HS-5 (cell line): ENCODE measurements at regions not wholly inside any gene's neighbourhood (a gene's known extent, or its start where the extent isn't known, plus 50 kb on each side); places are given as distances from the start of the nearest gene placed in this dataset.
A peak's percentile ranks its signal among the peaks of the same experiment; 100 is the strongest.
"Not testable (repeated sequence)": the region's sequence is repeated elsewhere in the genome, so short reads cannot be mapped to it uniquely, and the experiment has no call there.

Experiments used
- DNase-seq: peaks from one replicate; pipeline ENCODE4 v3.0.0-alpha.2; 2012; ENCODE audit warnings: low read depth

DNA sequence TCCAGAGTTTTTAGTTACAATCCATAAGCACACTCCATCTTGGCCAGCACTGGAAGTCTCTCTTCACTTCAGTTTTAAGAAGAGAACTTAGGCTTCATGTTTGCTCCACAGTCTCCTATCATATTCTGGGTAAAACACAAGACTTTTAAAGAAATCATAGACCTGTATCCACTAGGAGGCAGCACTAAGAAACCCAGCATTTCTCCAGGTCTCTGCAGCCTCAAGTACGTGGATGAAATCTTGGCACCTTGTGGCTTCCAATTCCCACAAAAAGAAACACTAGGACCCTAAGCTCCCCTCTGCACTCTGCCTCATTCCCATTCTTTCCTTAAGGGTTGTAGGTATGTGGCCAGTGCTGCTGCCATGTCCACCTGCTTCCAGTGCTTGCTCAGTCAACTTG, 367.3 kb upstream of the CASK start:
- DNase-seq, result no peak

DNA sequence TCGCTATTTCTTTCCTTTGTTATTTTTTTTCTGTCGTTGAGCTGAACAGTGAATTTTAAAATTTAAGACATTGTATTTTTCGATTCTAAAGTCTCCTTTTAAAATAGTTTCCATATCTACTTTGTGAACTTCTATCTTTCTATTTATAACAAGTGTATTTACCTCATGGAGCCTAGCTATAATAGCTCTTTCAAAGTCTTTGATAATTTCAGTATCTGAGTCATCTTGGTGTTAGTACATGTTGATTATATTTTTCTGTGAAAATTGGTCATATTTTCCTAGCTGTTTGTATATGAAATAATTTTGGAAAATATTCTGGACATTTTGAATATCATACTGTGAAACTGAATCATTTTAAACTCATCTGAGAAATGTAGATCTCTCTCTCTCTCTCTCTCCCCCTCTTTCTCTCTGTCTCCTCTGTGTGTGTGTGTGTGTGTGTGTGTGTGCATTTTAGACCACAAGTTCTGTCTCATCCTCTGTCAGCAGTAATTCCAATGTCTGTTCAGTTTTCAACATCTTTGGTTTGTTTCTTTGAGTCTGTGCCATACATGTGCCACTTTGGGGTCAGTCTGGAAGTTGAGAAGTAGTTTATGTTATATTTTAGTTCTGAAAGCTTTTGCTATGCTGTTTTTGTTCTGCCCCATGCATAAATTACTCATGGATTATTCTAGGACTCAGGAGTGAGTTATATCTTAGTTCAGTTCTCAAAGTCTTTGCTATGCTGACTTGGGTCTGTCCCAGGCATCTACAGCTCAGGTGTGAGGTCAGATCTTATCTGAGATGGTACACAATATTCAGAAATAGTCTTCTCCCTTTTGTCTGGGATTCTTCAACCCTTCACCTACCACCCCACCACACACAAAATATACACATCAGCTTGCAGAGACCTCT, 366.4 kb upstream of the CASK start:
- no peak for DNase-seq

DNA sequence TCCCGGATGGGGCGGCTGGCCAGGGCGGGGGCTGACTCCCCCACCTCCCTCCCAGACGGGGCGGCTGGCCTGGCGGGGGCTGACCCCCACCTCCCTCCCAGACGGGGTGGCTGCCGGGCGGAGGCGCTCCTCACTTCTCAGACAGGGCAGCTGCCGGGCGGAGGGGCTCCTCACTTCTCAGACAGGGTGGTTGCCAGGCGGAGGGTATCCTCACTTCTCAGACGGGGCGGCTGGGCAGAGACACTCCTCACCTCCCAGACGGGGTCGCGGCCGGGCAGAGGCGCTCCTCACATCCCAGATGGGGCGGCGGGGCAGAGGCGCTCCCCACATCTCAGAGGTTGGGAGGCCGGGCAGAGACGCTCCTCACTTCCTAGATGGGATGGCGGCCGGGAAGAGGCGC, 362.3 kb upstream of the CASK start:
- DNase-seq, result not testable (repeated sequence)

DNA sequence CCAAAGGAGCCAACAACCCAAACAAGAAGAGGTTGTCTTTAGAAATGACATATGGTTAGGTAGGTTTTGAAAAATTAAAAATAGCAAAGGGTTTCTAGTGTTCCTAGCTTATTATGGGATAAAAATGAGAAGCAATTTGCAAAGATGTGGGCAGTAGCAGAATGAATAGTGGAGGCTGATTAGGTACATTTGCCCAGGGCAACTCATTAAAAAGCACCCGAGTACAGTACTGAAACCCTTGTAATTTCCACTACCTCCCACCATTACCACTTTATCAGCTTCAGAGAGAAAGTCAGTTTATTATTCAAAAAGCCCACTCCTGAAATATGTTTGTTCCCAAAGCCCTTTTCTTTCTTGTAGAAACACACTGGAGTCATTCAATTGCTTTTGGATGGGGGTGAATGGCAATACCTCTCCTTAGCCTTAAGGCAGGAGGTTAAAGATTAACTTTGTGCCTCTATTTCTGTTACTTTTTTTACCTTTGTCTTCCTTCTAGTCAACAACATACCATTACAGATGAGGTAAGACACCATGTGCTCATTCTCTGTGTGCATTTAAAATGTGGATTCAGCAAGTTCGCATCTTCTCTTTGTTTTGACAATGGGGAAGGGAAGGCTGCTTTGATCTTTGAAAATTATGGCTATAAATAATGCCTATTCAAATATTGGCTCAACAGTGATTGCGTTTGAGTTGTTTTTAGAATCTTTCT, 353.8 kb upstream of the CASK start:
- DNase-seq, result no peak

DNA sequence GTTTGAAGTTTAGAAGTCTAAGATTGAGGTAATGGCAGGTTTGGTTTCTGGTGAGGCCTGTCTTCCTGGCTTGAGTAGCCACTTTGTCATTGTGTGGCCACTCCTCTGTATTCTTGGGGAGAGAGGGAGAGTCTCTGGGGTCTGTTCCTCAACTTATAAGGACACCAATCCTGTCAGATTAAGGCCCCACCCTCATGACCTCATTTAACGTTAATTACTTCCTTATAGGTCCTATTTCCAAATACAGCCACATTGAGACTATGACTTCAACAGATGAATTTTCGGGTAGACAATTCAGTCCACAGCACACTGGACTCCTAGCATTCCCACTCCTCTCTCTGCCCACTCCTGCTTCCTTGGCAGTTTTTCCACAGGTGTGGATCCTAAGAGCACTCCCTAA, 350.8 kb upstream of the CASK start:
- no peak for DNase-seq

DNA sequence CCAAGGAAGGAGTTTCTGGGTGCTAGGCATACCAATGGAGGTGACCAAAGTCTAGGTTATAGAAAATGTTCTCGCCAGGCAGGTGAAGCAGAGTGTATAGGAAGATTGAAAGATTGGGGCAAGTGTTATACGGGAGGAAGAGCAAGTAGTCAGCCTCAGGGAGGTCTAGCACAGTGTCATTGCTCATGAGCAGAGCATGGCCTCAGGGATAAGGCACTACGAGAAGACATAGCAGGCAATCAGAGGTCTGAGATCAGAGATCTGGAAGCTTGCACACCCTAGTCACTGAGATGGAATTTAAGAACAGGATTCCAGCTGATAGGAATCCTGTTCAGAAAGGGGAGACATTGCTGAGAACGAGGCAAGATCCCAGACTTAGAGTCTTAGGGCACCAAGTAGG, 350.0 kb upstream of the CASK start:
- DNase-seq, result no peak

DNA sequence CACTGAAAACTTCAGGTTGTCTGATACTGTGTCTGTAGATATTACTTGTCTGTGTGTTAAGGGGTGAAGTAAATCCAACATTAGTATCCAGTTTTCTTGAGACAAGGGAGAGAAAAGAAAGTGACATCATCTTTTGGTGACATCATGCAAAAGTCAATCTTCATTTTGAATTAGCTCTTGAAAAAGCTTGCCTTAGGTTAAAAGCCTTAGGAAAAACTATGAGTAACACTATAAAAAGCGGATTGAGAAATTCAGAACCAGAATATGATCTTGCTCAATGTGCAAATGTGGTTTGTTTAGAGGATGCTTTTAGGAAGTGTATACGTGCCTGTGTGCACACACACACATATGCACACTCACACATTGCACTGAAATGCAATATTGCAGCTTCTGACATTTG, 345.8 kb upstream of the CASK start:
- DNase-seq, result peak; percentile 75

DNA sequence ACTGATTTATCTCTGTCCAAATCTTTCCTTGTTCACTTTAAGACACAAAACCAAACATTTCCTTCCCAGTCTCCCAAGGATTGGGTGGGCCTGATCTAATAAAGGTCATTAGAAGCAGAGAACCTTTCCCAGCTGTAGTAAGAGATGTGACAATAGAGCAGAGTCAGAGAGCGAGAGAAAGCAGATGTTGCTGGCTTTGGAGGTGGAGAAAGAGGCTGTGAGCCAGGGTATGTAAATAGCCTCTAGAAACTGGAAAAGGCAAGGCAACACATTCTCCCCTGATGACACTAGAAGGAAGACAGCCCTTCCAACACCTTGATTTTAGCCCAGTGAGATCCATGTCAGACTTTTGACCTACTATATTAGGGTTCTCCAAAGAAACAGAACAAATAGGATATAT, 337.5 kb upstream of the CASK start:
- DNase-seq, result no peak

DNA sequence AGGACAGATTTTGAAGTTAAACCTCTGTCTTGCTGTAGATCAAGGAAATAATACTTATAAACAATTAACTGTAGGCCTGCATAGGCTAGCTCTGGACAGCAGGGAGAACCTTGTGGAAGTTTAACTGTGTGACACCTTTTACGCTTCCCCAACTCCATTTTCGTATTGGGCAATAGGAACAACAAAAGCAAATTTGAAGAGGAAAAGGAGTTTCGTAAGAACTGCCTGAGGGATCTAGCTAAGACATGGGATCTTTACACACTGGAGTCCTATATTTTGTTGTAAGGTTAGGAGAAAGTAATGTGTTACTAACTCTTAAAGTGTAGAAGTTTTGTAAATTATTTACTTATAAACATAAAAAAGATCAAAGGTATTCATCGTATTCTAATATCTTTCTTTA, 324.9 kb upstream of the CASK start:
- DNase-seq, result no peak

DNA sequence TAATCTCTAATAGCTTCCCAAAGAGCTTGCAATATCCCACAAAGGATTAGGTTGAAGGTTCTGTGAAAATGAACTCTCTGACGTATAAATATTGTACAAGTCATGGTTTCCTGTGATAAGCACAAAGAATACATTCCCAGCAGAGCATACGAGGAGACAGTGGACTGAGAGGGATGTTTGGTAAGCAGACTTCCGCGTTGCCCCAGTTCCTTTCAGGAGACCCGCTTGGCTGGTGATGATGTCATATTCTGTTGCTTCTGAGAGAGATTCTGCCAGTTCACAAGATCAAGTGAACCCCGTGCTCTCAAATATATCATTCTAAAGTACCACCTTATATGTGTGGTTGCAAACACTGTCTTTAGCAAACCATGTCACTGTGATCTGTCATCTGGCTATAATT, 323.9 kb upstream of the CASK start:
- no peak for DNase-seq

DNA sequence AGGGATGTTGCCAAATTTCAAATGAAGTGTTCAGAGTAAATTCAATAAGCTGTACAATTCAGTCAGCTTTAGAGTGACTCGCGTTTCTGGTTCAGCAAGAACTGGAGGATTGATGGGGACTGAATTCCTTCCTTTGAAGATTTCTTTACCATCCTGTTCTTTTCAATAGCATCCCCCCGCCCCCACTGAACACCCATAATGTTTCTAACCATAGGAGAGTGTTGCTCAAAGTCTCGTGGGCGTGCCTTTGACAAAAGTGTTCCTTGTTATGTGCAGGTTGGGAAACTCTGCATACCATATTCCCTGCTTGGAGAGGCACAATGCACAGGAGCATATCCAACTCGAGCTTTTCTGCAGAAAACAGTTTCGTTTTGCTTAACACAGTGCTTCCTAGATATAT, 323.5 kb upstream of the CASK start:
- DNase-seq, result no peak

DNA sequence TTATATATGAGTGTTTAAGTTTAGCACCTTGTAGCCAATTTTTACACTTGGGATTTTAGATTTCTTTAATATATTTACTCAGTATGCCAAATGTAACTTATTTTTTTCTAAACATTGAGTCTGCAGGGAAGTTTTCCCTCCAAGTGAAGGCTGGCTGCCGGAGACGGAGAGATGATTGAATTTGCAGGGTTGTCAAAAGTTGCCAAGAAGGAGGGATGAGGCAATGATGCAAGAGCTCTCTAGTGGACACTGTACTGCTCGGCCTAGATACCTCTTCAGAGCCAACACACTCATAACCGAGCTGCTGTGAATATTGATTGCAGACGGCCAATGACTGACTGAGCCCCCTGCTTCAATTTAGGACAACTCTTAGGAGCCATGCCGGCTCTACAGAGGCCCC, 318.6 kb upstream of the CASK start:
- no peak for DNase-seq

DNA sequence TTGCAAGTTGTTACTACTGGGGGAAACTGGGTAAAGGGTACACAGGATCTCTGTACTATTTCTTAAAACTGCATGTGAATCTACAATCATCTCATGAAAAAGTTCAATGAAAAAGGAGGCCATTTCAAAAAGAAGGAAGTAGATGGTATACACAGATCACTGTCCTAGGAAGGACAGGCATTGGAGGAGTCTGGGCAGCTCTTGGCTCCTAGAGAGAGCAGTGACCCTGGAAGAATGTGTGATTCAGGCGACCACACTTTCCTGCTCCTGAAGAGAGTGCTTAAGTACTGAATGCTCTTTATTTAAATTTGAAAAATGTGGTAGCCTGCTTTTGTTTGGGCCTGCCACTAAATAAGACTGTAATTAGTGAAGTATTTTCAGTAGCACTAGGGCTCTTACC, 318.1 kb upstream of the CASK start:
- no peak for DNase-seq

DNA sequence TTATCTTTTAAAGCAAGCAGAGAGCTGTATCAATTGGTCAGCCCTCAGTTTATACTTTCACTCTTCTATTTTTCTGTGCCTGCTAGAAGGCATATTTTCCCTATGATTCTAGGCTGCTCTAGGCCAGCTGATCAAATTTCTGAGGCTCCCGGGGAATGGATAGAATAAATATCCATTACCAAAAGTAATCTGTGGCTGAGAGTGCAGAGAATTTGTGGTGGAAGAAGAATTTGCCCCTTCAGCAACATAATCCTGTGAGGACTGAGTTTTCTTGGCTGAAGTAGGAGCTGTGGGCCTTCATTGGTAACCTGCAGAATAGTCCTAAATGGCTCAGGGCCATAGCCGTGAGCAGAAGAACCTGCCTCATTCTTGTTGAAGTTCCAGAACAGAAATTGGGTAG, 314.6 kb upstream of the CASK start:
- no peak for DNase-seq

DNA sequence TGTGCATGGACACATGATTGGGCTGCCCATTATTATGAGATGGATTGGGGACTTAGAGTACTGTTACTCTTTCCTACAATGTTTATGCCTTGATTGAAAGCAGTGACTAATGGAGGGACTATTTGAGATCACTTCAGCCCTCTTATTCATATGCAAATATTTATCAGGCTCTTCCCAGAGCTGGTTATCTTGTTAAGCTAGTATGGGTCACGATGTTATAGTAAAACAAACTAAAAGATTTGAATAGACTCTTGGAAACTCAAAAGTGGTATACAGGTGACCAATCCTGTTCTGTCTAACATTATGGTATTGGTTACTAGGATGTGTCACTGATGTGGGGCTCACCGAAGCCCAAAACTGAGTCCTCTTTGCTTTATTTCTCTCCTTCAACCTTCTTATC, 306.2 kb upstream of the CASK start:
- no peak for DNase-seq

DNA sequence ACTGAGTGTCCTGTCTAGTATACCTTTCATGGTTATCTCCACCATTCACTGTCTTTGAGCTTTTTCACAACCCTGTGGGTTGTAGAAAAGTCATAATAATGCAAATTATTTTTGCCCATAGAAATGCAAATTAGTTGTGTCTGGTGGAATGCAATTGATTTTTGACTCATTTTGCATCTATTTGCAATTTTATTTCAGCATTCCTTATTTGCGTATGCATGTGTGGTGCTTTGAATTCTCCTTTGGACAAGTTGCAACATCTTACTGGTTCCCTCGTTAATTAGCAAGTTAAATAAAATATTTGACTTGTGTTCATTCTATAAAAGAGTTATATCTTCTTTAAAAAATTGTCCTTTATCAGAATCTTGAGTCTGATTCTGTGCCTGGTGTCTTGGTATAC, 297.3 kb upstream of the CASK start:
- DNase-seq, result no peak

DNA sequence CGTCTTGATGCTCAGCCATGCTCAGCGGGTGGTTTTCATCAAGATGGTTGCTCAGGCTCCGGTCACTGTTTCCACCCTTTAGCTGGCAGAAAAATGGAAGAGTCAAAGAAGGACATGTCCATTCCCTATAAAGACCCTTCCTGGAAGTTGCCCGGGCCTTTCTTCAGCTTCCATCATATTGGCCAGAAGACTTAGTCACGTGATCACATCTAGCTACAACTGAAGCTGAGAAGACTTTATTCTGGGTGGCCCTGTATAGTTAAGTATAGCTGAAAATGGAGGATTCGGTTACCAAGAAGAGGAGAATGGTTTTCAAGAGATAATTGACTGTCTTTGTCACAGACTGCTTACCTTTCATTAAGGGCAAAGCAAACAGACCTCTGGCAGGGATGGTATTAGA, 296.7 kb upstream of the CASK start:
- no peak for DNase-seq

DNA sequence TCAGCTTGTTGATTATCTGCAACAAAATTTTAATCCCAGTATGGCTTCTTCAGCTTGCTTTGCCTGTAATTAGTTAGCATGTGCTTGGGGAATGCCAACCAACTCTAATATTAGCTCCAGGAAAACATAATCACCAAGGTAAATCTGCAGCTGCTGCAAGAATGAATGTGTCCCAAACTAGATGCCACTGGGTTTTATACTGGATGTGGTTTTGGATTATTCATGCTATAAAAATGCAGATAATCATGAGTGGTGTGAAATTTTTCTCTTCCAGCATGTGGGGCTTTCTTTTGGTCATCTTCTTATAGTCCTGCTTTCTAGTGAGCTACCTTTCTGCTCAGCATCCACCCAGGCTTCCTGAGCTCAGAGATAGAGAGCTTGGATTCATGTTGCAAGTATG, 295.9 kb upstream of the CASK start:
- DNase-seq, result peak; percentile 4

DNA sequence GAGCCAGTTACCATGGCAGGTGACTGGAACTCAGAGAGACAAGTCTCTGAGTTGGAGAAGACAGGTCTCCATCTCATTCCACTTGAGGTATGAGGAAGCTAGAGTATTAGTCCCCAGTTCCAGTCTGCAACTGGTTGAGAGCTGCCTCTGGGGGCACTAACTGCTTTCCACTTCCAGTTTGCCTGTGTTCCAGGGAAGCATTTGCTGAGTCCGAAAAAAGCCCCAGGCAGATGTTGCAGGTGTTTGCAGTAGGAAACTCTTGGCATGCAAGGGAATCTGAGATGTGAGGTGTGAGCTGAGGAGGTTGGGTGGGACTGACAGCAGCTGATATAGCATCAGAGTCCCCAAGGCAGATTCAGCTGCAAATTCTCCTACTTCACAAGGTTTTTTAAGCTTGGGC, 272.2 kb upstream of the CASK start:
- no peak for DNase-seq

DNA sequence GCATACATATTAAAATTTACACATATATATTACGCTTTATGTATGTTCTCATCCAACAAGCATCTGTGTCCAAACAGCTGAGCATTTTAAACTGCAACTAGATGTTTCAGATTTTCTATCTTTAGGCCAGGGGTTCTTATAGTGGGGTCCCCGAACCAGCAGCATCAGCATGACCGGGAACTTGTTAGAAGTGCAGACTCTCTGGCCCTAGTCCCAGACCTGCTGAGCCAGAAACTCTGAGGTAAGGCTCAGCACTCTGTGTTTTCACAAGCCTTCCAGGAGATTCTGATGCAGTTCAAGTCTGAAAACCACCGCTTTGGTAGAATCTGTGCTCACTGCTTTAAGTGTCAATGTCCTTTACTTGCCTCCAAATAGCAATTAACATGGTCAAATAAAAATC, 266.2 kb upstream of the CASK start:
- no peak for DNase-seq

DNA sequence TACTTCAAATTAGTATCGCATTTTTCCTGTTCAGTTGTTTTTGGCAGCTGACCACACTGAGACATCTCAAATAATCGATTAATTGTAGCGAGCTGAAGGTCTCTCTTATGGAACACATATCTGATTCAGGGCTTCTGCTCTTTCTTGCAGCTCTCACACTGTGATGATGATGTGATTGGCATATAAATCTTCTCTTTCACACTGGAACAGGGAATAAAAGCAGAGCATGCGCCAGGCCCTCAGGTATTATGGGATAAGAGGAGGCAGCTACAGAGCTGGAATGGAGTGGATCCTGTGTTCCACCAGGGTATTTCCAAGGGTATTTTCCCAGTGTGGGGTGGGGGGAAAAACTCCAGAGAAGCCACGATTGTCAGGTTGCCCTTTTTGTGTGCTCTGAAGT, 265.4 kb upstream of the CASK start:
- no peak for DNase-seq

DNA sequence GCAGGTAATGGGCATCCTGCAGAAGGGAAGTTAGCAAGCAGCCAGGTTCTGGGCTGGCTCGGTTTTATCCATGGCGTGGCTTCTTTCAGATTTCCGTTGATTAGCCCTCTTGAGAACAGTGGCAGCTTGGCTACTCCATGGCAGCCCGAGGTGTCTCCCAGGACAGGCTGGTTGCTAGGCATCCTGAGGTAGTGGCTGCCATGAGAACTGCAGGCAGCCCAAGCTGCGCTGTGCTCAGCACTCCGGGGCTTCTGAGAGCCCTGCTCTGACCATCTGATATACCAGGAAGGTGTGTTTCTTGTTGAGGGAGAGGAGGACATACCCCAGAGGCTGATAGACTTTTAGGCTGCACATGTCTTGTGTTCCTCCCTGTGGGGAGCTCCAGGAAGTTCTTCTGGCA, 253.4 kb upstream of the CASK start:
- DNase-seq, result no peak

DNA sequence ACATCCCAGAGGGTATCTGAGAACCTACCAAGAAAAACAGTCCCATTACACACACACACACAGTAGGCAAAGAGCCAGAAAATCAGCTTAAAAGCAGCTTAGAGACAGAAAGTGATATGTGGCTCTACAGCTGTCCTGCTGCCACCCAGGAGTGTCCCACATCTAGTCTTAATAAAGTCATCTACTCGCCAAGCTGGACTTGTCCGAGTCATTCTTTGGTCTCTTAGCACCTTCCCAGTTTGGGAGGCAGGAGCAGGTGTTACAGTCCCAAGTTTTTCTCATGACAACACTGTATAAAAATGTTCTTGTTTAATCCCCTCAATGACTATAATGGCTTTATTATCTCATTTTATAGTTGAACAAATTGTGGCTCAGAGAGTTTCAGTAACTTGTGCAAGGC, 252.5 kb upstream of the CASK start:
- DNase-seq, result no peak

DNA sequence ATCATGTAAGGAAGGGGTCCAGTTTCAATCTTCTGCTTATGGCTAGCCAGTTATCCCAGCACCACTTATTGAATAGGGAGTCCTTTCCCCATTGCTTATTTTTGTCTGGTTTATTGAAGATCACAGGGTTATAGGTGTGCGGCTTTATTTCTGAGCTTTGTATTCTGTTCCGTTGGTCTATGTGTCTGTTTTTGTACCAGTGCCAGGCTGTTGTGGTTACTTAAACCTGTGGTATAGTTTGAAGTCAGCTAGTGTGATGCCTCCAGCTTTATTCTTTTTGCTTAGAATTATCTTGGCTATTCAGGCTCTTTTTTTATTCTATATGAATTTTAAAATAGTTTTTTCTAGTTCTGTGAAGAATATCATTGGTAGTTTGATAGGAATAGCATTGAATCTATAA, 234.6 kb upstream of the CASK start:
- DNase-seq, result not testable (repeated sequence)
